NCI-H2171 treated with DMSO at 0.1 percent for 48 hours (cell line): ENCODE measurements at regions not wholly inside any gene's neighbourhood (a gene's known extent, or its start where the extent isn't known, plus 50 kb on each side); places are given as distances from the start of the nearest gene placed in this dataset.
"Not testable (repeated sequence)": the region's sequence is repeated elsewhere in the genome, so short reads cannot be mapped to it uniquely, and the experiment has no call there.

Experiments
- DNase-seq: peaks from one replicate; lab custom pipeline; 2025; lab: John Stamatoyannopoulos, UW

GRCh38 chr16:60681043-60681442, 1355.2 kb downstream of the CDH8 start:
- no peak for DNase-seq

- no peak for DNase-seq
Observed at GRCh38 chr16:60675022-60675421, 1361.2 kb downstream of the CDH8 start.

GRCh38 chr16:60674241-60674640, 1362.0 kb downstream of the CDH8 start:
- no peak for DNase-seq

GRCh38 chr16:60655514-60656153, 1380.6 kb downstream of the CDH8 start:
- no peak for DNase-seq

GRCh38 chr16:60651346-60651745, 1384.9 kb downstream of the CDH8 start:
- DNase-seq, result no peak

GRCh38 chr16:60648290-60648689, 1387.9 kb downstream of the CDH8 start:
- DNase-seq, result no peak

GRCh38 chr16:60647388-60647787, 1388.8 kb downstream of the CDH8 start:
- DNase-seq, result not testable (repeated sequence)

- no peak for DNase-seq
Observed at GRCh38 chr16:60646631-60647030, 1389.6 kb downstream of the CDH8 start.

GRCh38 chr16:60645541-60645940, 1390.7 kb downstream of the CDH8 start:
- DNase-seq, result no peak

- no peak for DNase-seq
Observed at GRCh38 chr16:60642956-60643355, 1393.3 kb downstream of the CDH8 start.

GRCh38 chr16:60641067-60641665, 1395.1 kb downstream of the CDH8 start:
- DNase-seq, result no peak

- no peak for DNase-seq
Observed at GRCh38 chr16:60640038-60640437, 1396.2 kb downstream of the CDH8 start.

- not testable (repeated sequence) for DNase-seq
Observed at GRCh38 chr16:60636636-60637035, 1399.6 kb downstream of the CDH8 start.

GRCh38 chr16:60636117-60636516, 1400.1 kb downstream of the CDH8 start:
- DNase-seq, result no peak

- DNase-seq, result no peak
Observed at GRCh38 chr16:60635548-60635947, 1400.7 kb downstream of the CDH8 start.

- DNase-seq, result no peak
Observed at GRCh38 chr16:60611844-60612243, 1424.4 kb downstream of the CDH8 start.

- no peak for DNase-seq
Observed at GRCh38 chr16:60608971-60609370, 1427.3 kb downstream of the CDH8 start.

GRCh38 chr16:60605652-60606051, 1430.6 kb downstream of the CDH8 start:
- not testable (repeated sequence) for DNase-seq

- DNase-seq, result no peak
Observed at GRCh38 chr16:60605176-60605575, 1431.1 kb downstream of the CDH8 start.

- DNase-seq, result no peak
Observed at GRCh38 chr16:60586493-60586892, 1449.7 kb downstream of the CDH8 start.

- no peak for DNase-seq
Observed at GRCh38 chr16:60582528-60582927, 1453.7 kb downstream of the CDH8 start.

- DNase-seq, result no peak
Observed at GRCh38 chr16:60566901-60567300, 1469.3 kb downstream of the CDH8 start.

- DNase-seq, result no peak
Observed at GRCh38 chr16:60564588-60564987, 1471.7 kb downstream of the CDH8 start.

GRCh38 chr16:60563166-60563565, 1473.1 kb downstream of the CDH8 start:
- no peak for DNase-seq
